Osteocyte (in vitro differentiated cells): ENCODE measurements at regions not wholly inside any gene's neighbourhood (a gene's known extent, or its start where the extent isn't known, plus 50 kb on each side); places are given as distances from the start of the nearest gene placed in this dataset.

Source experiments
- DNase-seq: peaks from one replicate; pipeline ENCODE4 v3.0.0; 2021; ENCODE audit warnings: mixed read lengths; ENCODE audit not compliant: unreplicated experiment; ENCODE audit errors: extremely low spot score
- H3K27ac Mint-ChIP-seq: one replicate; pipeline ENCODE4 v1.8.0; 2021; ENCODE audit warnings: mild to moderate bottlenecking, mixed read lengths; ENCODE audit not compliant: unreplicated experiment
- H3K27me3 Mint-ChIP-seq: one replicate; pipeline ENCODE4 v1.8.0; 2021; ENCODE audit warnings: mixed read lengths; ENCODE audit not compliant: unreplicated experiment
- H3K36me3 Mint-ChIP-seq: one replicate; pipeline ENCODE4 v1.8.0; 2021; ENCODE audit warnings: mixed read lengths; ENCODE audit not compliant: unreplicated experiment
- H3K4me1 Mint-ChIP-seq: one replicate; pipeline ENCODE4 v1.8.0; 2021; ENCODE audit warnings: mixed read lengths; ENCODE audit not compliant: unreplicated experiment
- H3K4me3 Mint-ChIP-seq: one replicate; pipeline ENCODE4 v1.8.0; 2021; ENCODE audit warnings: mild to moderate bottlenecking, moderate library complexity, mixed read lengths; ENCODE audit not compliant: unreplicated experiment
- H3K9me3 Mint-ChIP-seq: one replicate; pipeline ENCODE4 v1.8.0; 2021; ENCODE audit warnings: mixed read lengths; ENCODE audit not compliant: unreplicated experiment
- CTCF ChIP-seq: fragments of 200-600 bp; sonication (generic); IDR thresholded peaks from 2 replicates; pipeline ENCODE4 v1.5.0; 2021; ENCODE audit warnings: antibody characterized with exemption, mild to moderate bottlenecking, moderate library complexity

- Mint-ChIP-seq H3K27me3 (peaks cover 24% of the 10 kb centered on the region), H3K36me3 (no peaks in the 10 kb centered on the region), H3K4me1 (no peaks in the 10 kb centered on the region), H3K27ac (no peak overlapping the region), H3K9me3 (no peaks in the 10 kb centered on the region), H3K4me3 (no peak overlapping the region)
- no peak for DNase-seq
- TF ChIP-seq CTCF: no peak
These were observed 121.6 kb upstream of the MRPS22 start for GRCh38 chr3:139222100-139222657.

GRCh38 chr3:139225548-139225947 is 118.3 kb upstream of the MRPS22 start:
- no peak for TF ChIP-seq CTCF
- no peak for DNase-seq
- H3K4me3 Mint-ChIP-seq: no peak overlapping the region
- no peaks in the 10 kb centered on the region for H3K36me3 Mint-ChIP-seq
- peaks cover 19% of the 10 kb centered on the region for H3K27me3 Mint-ChIP-seq
- no peaks in the 10 kb centered on the region for H3K9me3 Mint-ChIP-seq
- H3K27ac Mint-ChIP-seq: no peak overlapping the region
- H3K4me1 Mint-ChIP-seq: no peaks in the 10 kb centered on the region

- Mint-ChIP-seq H3K27ac (no peak overlapping the region), H3K9me3 (no peaks in the 10 kb centered on the region), H3K4me1 (no peaks in the 10 kb centered on the region), H3K27me3 (peaks cover 19% of the 10 kb centered on the region), H3K4me3 (no peak overlapping the region), H3K36me3 (no peaks in the 10 kb centered on the region)
- no peak for TF ChIP-seq CTCF
- no peak for DNase-seq
These were observed 117.1 kb upstream of the MRPS22 start for GRCh38 chr3:139226731-139227130.

- Mint-ChIP-seq H3K27me3 (peaks cover 16% of the 10 kb centered on the region), H3K36me3 (no peaks in the 10 kb centered on the region), H3K9me3 (no peaks in the 10 kb centered on the region), H3K4me3 (no peak overlapping the region), H3K27ac (no peak overlapping the region), H3K4me1 (no peaks in the 10 kb centered on the region)
- DNase-seq: no peak
- no peak for TF ChIP-seq CTCF
These were observed 116.7 kb upstream of the MRPS22 start for GRCh38 chr3:139227165-139227564.

GRCh38 chr3:139227827-139228226 is 116.0 kb upstream of the MRPS22 start:
- Mint-ChIP-seq H3K27ac (no peak overlapping the region), H3K36me3 (no peaks in the 10 kb centered on the region)

More at GRCh38 chr3:139227827-139228226, 116.0 kb upstream of the MRPS22 start:
- no peak for TF ChIP-seq CTCF
- no peaks in the 10 kb centered on the region for H3K4me1 Mint-ChIP-seq
- no peak overlapping the region for H3K4me3 Mint-ChIP-seq
- no peaks in the 10 kb centered on the region for H3K9me3 Mint-ChIP-seq
- H3K27me3 Mint-ChIP-seq: peaks cover 12% of the 10 kb centered on the region
- DNase-seq: no peak
